Right lobe of liver (tissue), 4 donors: ENCODE measurements at regions not wholly inside any gene's neighbourhood (a gene's known extent, or its start where the extent isn't known, plus 50 kb on each side); places are given as distances from the start of the nearest gene placed in this dataset.

Experiments
- POLR2A ChIP-seq: fragments of 450-650 bp; IDR thresholded peaks from one replicate; pipeline ENCODE4 v1.6.1; 2017; ENCODE audit warnings: antibody characterized with exemption, mild to moderate bottlenecking
- TF ChIP-seq, protein P1 (sequence below), 4 donors: fragments of 200-600 bp in 3 of 4; fragments of 450-650 bp in 1 of 4; IDR thresholded peaks; one replicate each; pipeline versions ENCODE4 v1.5.1 to v1.8.0; 2016 to 2022; ENCODE audit warnings: antibody characterized with exemption in 4 of 4, mild to moderate bottlenecking in 2 of 4
- donor health status: DM: no; HTN: no; CAD: no.
- donor health status: DM: no; HTN: no; CAD: no.
- donor health status: DM: no; HTN: yes; CAD: no.

DNA sequence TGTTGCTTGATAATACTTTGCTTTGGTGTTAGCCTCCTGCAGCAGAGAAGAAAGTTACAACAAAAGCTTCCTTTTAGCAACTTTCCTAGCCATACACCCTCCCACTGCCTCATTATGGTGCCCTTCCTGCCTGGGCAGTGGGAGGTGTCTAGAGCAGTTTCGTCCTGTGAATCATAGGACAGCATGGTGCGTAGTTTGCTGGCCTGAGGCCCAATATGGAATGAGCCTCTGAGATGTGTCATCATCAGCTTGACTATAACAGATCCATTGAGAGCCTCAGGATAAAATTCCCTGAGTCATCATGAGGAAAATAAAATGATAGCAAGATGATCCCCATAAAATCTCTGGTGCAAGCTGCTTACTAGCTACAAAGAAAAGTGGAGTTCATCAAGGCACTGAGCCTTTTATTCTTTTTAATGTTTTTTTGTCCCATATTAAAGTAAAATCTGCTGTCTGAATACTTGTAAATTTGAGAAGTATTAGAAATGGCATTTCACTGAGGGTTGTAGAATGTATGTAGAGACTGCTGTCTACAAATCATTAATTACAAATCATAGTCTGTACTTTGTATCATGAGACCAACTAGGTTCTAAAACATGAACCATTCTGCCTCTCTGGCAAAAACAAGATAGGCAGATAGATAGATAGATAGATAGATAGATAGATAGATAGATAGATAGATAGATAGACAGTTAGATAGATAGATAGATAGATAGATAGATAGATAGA is 303.0 kb upstream of the PDE4D start:
- TF ChIP-seq, protein P1, sequence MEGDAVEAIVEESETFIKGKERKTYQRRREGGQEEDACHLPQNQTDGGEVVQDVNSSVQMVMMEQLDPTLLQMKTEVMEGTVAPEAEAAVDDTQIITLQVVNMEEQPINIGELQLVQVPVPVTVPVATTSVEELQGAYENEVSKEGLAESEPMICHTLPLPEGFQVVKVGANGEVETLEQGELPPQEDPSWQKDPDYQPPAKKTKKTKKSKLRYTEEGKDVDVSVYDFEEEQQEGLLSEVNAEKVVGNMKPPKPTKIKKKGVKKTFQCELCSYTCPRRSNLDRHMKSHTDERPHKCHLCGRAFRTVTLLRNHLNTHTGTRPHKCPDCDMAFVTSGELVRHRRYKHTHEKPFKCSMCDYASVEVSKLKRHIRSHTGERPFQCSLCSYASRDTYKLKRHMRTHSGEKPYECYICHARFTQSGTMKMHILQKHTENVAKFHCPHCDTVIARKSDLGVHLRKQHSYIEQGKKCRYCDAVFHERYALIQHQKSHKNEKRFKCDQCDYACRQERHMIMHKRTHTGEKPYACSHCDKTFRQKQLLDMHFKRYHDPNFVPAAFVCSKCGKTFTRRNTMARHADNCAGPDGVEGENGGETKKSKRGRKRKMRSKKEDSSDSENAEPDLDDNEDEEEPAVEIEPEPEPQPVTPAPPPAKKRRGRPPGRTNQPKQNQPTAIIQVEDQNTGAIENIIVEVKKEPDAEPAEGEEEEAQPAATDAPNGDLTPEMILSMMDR (IDR thresholded peaks at IDR 0.05), result no peak
- no peak for TF ChIP-seq POLR2A
